ENCODE measurements at regions not wholly inside any gene's neighbourhood (a gene's known extent, or its start where the extent isn't known, plus 50 kb on each side); places are given as distances from the start of the nearest gene placed in this dataset.

- no peak overlapping the region for H3K4me3 ChIP-seq (ENCODE audit: low read depth, low read length)
These were observed 65.0 kb upstream of the POU3F3 start for GRCh38 chr2:104788742-104789455.

- no peak overlapping the region for H3K4me3 ChIP-seq (ENCODE audit: low read depth, low read length)
These were observed 63.7 kb upstream of the POU3F3 start for GRCh38 chr2:104790100-104790811.

GRCh38 chr2:104790901-104791495 lies 62.9 kb upstream of the POU3F3 start:
- no peak overlapping the region for H3K4me3 ChIP-seq (ENCODE audit: low read depth, low read length)

- no peak overlapping the region for H3K4me3 ChIP-seq (ENCODE audit: low read depth, low read length)
These were observed 59.9 kb upstream of the POU3F3 start for GRCh38 chr2:104793966-104794365.

- no peak overlapping the region for H3K4me3 ChIP-seq (ENCODE audit: low read depth, low read length)
These were observed 59.5 kb upstream of the POU3F3 start for GRCh38 chr2:104794441-104794840.

Measured in iPS-11a (cell line).